GM21526 (cell line): ENCODE measurements at regions not wholly inside any gene's neighbourhood (a gene's known extent, or its start where the extent isn't known, plus 50 kb on each side); places are given as distances from the start of the nearest gene placed in this dataset.
"Not testable (repeated sequence)": the region's sequence is repeated elsewhere in the genome, so short reads cannot be mapped to it uniquely, and the experiment has no call there.

Experiments
- ATAC-seq: cut with Tn5 transposase; IDR thresholded peaks from one replicate; pipeline ENCODE4 v1.9.1; 2021; ENCODE audit warnings: moderate library complexity; ENCODE audit not compliant: unreplicated experiment, low FRiP score

GRCh38 chr4:97270051-97270450 lies 873.2 kb downstream of the STPG2 start:
- ATAC-seq = no peak

GRCh38 chr4:97279391-97279790 lies 863.9 kb downstream of the STPG2 start:
- no peak for ATAC-seq

- ATAC-seq = no peak
Observed at GRCh38 chr4:97300561-97300960, 842.7 kb downstream of the STPG2 start.

GRCh38 chr4:97305351-97305750 lies 837.9 kb downstream of the STPG2 start:
- no peak for ATAC-seq

- ATAC-seq = no peak
Observed at GRCh38 chr4:97309121-97309520, 834.2 kb downstream of the STPG2 start.

- no peak for ATAC-seq
Observed at GRCh38 chr4:97317201-97317600, 826.1 kb downstream of the STPG2 start.

GRCh38 chr4:97317671-97318070 lies 825.6 kb downstream of the STPG2 start:
- no peak for ATAC-seq

- ATAC-seq = not testable (repeated sequence)
Observed at GRCh38 chr4:97325751-97326150, 817.5 kb downstream of the STPG2 start.

- ATAC-seq = no peak
Observed at GRCh38 chr4:97330917-97331316, 812.4 kb downstream of the STPG2 start.

- ATAC-seq = no peak
Observed at GRCh38 chr4:97334348-97334747, 808.9 kb downstream of the STPG2 start.

GRCh38 chr4:97349468-97350186 lies 793.6 kb downstream of the STPG2 start:
- no peak for ATAC-seq

GRCh38 chr4:97353876-97354275 lies 789.4 kb downstream of the STPG2 start:
- no peak for ATAC-seq

- ATAC-seq = no peak
Observed at GRCh38 chr4:97359826-97360225, 783.5 kb downstream of the STPG2 start.

- no peak for ATAC-seq
Observed at GRCh38 chr4:97360733-97361132, 782.5 kb downstream of the STPG2 start.

- ATAC-seq = no peak
Observed at GRCh38 chr4:97367878-97368277, 775.4 kb downstream of the STPG2 start.

- ATAC-seq = no peak
Observed at GRCh38 chr4:97370568-97370967, 772.7 kb downstream of the STPG2 start.

GRCh38 chr4:97374526-97374925 lies 768.8 kb downstream of the STPG2 start:
- ATAC-seq = no peak

- no peak for ATAC-seq
Observed at GRCh38 chr4:97386969-97387368, 756.3 kb downstream of the STPG2 start.

- ATAC-seq = no peak
Observed at GRCh38 chr4:97394653-97395052, 748.6 kb downstream of the STPG2 start.

GRCh38 chr4:97396097-97396496 lies 747.2 kb downstream of the STPG2 start:
- ATAC-seq = no peak

- ATAC-seq = no peak
Observed at GRCh38 chr4:97396605-97397004, 746.7 kb downstream of the STPG2 start.

GRCh38 chr4:97404876-97405523 lies 738.3 kb downstream of the STPG2 start:
- ATAC-seq = no peak
